ENCODE measurements at regions not wholly inside any gene's neighbourhood (a gene's known extent, or its start where the extent isn't known, plus 50 kb on each side); places are given as distances from the start of the nearest gene placed in this dataset.

GRCh38 chr1:209249785-209250440 lies 333.6 kb upstream of the CAMK1G start:
- DNase-seq (ENCODE audit: low read depth, low spot score) = no peak

- DNase-seq (ENCODE audit: low read depth, low spot score) = no peak
Observed at GRCh38 chr1:209250861-209251636, 332.5 kb upstream of the CAMK1G start.

- no peak for DNase-seq (ENCODE audit: low read depth, low spot score)
Observed at GRCh38 chr1:209256766-209257350, 326.7 kb upstream of the CAMK1G start.

GRCh38 chr1:209257454-209257853 lies 326.1 kb upstream of the CAMK1G start:
- DNase-seq (ENCODE audit: low read depth, low spot score) = no peak

- DNase-seq (ENCODE audit: low read depth, low spot score) = no peak
Observed at GRCh38 chr1:209260136-209260535, 323.4 kb upstream of the CAMK1G start.

GRCh38 chr1:209262631-209263030 lies 320.9 kb upstream of the CAMK1G start:
- DNase-seq (ENCODE audit: low read depth, low spot score) = no peak

GRCh38 chr1:209265301-209265700 lies 318.2 kb upstream of the CAMK1G start:
- no peak for DNase-seq (ENCODE audit: low read depth, low spot score)

GRCh38 chr1:209266590-209267205 lies 316.8 kb upstream of the CAMK1G start:
- DNase-seq (ENCODE audit: low read depth, low spot score) = no peak

GRCh38 chr1:209267968-209268367 lies 315.5 kb upstream of the CAMK1G start:
- DNase-seq (ENCODE audit: low read depth, low spot score) = no peak

- no peak for DNase-seq (ENCODE audit: low read depth, low spot score)
Observed at GRCh38 chr1:209268479-209268878, 315.0 kb upstream of the CAMK1G start.

GRCh38 chr1:209276321-209276720 lies 307.2 kb upstream of the CAMK1G start:
- DNase-seq (ENCODE audit: low read depth, low spot score) = no peak

- no peak for DNase-seq (ENCODE audit: low read depth, low spot score)
Observed at GRCh38 chr1:209277662-209278061, 305.9 kb upstream of the CAMK1G start.

- DNase-seq (ENCODE audit: low read depth, low spot score) = no peak
Observed at GRCh38 chr1:209291715-209292114, 291.8 kb upstream of the CAMK1G start.

GRCh38 chr1:209302779-209303568 lies 280.5 kb upstream of the CAMK1G start:
- DNase-seq (ENCODE audit: low read depth, low spot score) = no peak

- DNase-seq (ENCODE audit: low read depth, low spot score) = no peak
Observed at GRCh38 chr1:209304166-209304565, 279.3 kb upstream of the CAMK1G start.

- DNase-seq (ENCODE audit: low read depth, low spot score) = no peak
Observed at GRCh38 chr1:209305221-209305954, 278.1 kb upstream of the CAMK1G start.

GRCh38 chr1:209307846-209308245 lies 275.7 kb upstream of the CAMK1G start:
- DNase-seq (ENCODE audit: low read depth, low spot score) = no peak

- no peak for DNase-seq (ENCODE audit: low read depth, low spot score)
Observed at GRCh38 chr1:209309198-209309597, 274.3 kb upstream of the CAMK1G start.

- DNase-seq (ENCODE audit: low read depth, low spot score) = no peak
Observed at GRCh38 chr1:209311770-209312169, 271.7 kb upstream of the CAMK1G start.

- no peak for DNase-seq (ENCODE audit: low read depth, low spot score)
Observed at GRCh38 chr1:209316929-209317328, 266.6 kb upstream of the CAMK1G start.

Data from pulmonary artery endothelial cell (primary cell).